OCI-M1 (cell line): ENCODE measurements at regions not wholly inside any gene's neighbourhood (a gene's known extent, or its start where the extent isn't known, plus 50 kb on each side); places are given as distances from the start of the nearest gene placed in this dataset.

Source experiments
- DNase-seq: peaks from one replicate; lab custom pipeline; 2025; lab: John Stamatoyannopoulos, UW

- no peak for DNase-seq
These were observed 58.4 kb downstream of the ARL4C start for GRCh38 chr2:234438305-234438977.

GRCh38 chr2:234437642-234438304, 59.1 kb downstream of the ARL4C start:
- DNase-seq = no peak

GRCh38 chr2:234436482-234436837, 60.4 kb downstream of the ARL4C start:
- DNase-seq = no peak

- no peak for DNase-seq
These were observed 60.9 kb downstream of the ARL4C start for GRCh38 chr2:234435836-234436481.

- no peak for DNase-seq
These were observed 63.7 kb downstream of the ARL4C start for GRCh38 chr2:234433201-234433600.

GRCh38 chr2:234430871-234431270, 66.0 kb downstream of the ARL4C start:
- no peak for DNase-seq

- no peak for DNase-seq
These were observed 67.6 kb downstream of the ARL4C start for GRCh38 chr2:234429265-234429664.

GRCh38 chr2:234427081-234428061, 69.5 kb downstream of the ARL4C start:
- no peak for DNase-seq

GRCh38 chr2:234426616-234427015, 70.3 kb downstream of the ARL4C start:
- DNase-seq = no peak

GRCh38 chr2:234425639-234426603, 71.0 kb downstream of the ARL4C start:
- DNase-seq = no peak

- no peak for DNase-seq
These were observed 73.0 kb downstream of the ARL4C start for GRCh38 chr2:234423884-234424283.

GRCh38 chr2:234422981-234423431, 73.9 kb downstream of the ARL4C start:
- no peak for DNase-seq

- no peak for DNase-seq
These were observed 74.6 kb downstream of the ARL4C start for GRCh38 chr2:234422273-234422732.

GRCh38 chr2:234420408-234420807, 76.5 kb downstream of the ARL4C start:
- no peak for DNase-seq

- DNase-seq = no peak
These were observed 77.2 kb downstream of the ARL4C start for GRCh38 chr2:234419726-234420125.

- DNase-seq = no peak
These were observed 81.2 kb downstream of the ARL4C start for GRCh38 chr2:234415706-234416105.

- no peak for DNase-seq
These were observed 82.3 kb downstream of the ARL4C start for GRCh38 chr2:234414596-234414995.

- DNase-seq = no peak
These were observed 84.2 kb downstream of the ARL4C start for GRCh38 chr2:234412726-234413125.

- DNase-seq = no peak
These were observed 85.1 kb downstream of the ARL4C start for GRCh38 chr2:234411793-234412192.

- no peak for DNase-seq
These were observed 86.4 kb downstream of the ARL4C start for GRCh38 chr2:234410526-234410925.

- no peak for DNase-seq
These were observed 87.3 kb downstream of the ARL4C start for GRCh38 chr2:234409590-234409989.
